ENCODE measurements at regions not wholly inside any gene's neighbourhood (a gene's known extent, or its start where the extent isn't known, plus 50 kb on each side); places are given as distances from the start of the nearest gene placed in this dataset.
A peak's percentile ranks its signal among the peaks of the same experiment; 100 is the strongest.

DNA sequence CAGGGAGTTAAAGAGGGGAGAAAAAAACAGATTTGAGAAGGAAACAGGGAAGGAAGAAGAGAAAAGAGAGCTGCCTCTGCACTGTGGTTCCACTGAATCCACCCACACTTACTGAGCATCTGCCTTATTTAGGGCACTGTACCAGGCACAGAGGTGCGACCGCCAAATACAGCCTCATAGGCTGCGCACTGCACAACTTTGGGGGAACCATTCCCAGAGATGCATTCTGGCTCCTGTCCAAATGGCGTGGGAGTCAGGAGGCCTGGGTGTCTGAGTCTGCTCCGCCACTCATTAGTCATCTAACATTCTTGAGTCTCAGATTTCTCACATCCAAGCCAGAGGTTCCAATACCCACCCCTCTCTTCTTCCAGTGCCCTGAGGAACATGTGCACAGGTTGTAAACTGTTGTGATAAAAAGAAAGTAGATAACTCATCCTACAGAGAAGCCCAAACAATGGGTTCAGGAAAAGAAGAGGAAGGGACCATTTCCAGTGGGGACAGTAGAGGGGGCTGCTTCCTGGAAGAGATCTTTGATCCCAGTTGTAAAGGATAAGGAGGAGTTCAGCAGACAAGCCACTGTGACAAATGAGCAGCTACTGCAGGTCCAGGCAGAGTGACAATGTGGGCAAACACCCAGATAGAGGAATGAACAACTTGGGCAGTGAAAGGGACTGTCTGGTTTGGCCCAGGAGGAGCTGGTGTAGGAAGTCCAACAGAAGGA lies 254.6 kb downstream of the UACA start:
- no peak overlapping the region for H3K4me3 ChIP-seq (ENCODE audit: low read depth, low read length)
- no peak for DNase-seq (ENCODE audit: low read depth)
- TF ChIP-seq, protein P1, sequence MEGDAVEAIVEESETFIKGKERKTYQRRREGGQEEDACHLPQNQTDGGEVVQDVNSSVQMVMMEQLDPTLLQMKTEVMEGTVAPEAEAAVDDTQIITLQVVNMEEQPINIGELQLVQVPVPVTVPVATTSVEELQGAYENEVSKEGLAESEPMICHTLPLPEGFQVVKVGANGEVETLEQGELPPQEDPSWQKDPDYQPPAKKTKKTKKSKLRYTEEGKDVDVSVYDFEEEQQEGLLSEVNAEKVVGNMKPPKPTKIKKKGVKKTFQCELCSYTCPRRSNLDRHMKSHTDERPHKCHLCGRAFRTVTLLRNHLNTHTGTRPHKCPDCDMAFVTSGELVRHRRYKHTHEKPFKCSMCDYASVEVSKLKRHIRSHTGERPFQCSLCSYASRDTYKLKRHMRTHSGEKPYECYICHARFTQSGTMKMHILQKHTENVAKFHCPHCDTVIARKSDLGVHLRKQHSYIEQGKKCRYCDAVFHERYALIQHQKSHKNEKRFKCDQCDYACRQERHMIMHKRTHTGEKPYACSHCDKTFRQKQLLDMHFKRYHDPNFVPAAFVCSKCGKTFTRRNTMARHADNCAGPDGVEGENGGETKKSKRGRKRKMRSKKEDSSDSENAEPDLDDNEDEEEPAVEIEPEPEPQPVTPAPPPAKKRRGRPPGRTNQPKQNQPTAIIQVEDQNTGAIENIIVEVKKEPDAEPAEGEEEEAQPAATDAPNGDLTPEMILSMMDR (IDR thresholded peaks at IDR 0.05; ENCODE audit: control insufficient read depth, extremely low read depth, insufficient read depth) = no peak

DNA sequence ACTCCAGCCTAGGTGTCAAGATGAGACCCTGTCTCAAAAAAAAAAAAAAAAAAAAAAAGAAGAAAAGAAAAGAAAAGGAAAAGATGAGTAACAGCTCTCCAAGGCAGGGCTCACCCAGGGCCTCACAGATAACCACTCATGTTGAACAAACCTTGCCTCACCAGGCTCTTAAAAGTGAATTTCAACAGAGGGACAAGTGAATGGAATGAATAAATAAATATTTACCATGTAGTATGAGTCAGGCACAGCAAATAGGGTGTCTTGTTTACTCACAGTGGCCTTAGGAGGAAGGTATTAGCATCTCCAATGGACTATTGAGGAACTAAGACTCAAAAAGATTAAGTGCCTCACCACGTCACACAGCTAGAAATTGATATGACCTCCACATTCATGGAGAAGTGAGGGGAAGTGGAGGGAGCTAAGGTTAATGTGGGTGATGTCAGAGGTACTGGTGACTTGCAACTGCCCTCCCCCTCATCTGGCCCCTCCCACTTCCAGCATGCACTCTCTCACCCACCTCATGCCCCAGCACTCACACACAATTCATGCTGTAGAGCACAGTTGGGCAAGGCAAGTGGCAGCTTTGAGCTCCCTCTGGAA lies 255.5 kb downstream of the UACA start:
- TF ChIP-seq, protein P1 (IDR thresholded peaks at IDR 0.05; ENCODE audit: control insufficient read depth, extremely low read depth, insufficient read depth) = no peak
- no peak overlapping the region for H3K4me3 ChIP-seq (ENCODE audit: low read depth, low read length)
- DNase-seq (ENCODE audit: low read depth) = peak; percentile 91

DNA sequence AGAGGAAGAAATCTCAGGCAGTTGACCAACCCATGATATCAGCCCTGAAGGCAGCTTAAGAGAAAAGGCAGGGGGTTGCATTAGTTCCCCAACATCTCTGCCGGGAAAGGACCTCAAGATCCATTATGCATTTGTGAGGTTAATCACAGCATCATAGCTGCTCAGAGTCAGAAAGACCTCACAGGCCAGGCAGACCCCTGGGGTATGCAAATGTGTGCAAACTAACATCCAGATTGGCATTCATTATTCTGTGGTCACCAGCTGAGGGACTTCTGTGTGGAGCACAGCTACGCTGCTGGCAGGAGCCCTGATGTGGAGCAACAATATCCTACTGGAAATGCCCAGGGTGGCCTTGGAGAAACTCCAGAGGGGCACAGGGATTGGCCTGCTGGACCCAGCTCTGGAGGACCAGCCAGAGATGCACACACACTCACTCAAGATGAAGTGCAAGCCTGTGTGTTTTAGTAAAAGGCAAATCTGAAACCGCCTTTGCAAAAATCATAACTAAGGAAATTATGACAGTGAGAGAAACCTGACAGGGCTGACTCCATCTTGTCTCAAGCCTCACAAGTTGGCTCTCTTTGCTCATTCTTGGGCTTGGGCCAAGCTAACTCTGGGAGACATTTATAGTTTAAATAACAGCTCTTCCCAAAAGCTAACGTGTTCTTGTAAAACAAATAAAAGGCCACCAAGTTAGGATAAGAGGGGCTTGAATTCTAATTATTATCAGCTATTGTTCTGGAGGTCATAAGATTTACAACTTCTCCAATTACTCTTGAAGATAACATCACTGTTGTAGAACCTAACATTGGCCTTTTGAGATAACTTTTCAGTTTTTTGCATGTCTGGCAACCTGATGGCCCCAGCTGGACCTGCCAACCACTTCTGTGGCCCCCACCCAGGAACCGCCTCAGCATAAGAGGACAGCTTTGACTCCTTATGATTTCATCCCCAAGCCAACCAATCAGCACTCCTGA lies 257.1 kb downstream of the UACA start:
- DNase-seq (ENCODE audit: low read depth) = no peak
- H3K4me3 ChIP-seq (ENCODE audit: low read depth, low read length) = no peak overlapping the region
- TF ChIP-seq, protein P1 (IDR thresholded peaks at IDR 0.05; ENCODE audit: control insufficient read depth, extremely low read depth, insufficient read depth) = no peak

DNA sequence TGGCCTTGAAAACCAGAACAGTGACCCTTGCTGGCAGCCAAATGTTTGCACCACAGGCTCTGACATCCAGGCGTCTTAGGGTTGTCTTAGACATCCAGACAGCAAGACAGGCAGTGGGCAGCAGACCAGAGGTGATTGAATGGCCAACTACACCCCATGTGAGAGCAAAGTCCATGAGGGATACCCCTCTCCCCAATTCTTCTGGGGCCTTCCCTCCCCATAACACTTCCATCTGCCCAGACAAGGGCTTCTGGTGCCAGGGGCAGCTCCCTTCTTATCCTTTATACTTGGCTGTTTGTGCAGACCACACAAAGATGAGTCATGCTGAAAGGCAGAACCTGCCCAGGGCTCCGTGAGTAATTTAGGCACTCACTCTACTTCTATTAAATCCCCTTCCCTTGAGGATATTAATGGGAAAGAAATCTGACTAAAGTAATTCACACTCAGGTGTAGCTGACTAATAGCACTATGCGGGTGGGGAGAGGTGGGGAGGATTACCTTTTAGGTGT lies 257.9 kb downstream of the UACA start:
- peak; percentile 27 for DNase-seq (ENCODE audit: low read depth)
- TF ChIP-seq, protein P1 (IDR thresholded peaks at IDR 0.05; ENCODE audit: control insufficient read depth, extremely low read depth, insufficient read depth) = no peak
- no peak overlapping the region for H3K4me3 ChIP-seq (ENCODE audit: low read depth, low read length)

- no peak overlapping the region for H3K4me3 ChIP-seq (ENCODE audit: low read depth, low read length)
- TF ChIP-seq, protein P1 (IDR thresholded peaks at IDR 0.05; ENCODE audit: control insufficient read depth, extremely low read depth, insufficient read depth) = no peak
- DNase-seq (ENCODE audit: low read depth) = no peak
These were observed 258.4 kb downstream of the UACA start for GRCh38 chr15:70504988-70505387.

DNA sequence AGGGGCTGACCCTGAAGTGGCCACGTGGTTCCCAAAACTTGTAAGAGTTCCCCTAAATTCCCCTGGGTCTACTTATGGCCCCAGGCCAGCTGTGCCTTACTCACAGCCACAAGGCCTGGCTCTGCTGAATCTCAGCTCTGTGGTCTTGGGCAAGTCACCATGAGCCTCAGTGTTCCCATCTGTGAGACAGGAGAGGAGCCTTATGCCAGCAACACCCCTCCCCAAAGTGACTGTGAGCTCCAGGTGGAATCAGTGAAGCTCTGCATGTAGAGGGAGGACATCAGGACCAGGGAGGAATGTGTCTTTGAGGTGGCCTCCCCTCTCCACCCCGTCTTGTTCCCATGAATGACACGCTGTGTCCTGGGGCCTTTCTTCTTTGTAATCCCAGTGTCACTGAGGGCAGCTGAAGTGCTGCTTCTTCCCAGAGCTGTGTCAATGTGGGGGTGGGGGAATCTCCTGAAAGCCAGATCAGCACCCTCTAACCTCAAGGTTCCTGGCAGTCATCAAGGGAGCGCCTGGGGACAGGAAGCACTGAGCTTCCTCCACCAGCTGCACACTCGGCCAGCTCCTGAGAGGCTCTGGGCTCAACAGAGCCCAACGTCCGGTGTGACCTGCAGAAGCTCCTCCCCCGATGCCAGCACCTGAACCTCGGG lies 258.9 kb downstream of the UACA start:
- TF ChIP-seq, protein P1 (IDR thresholded peaks at IDR 0.05; ENCODE audit: control insufficient read depth, extremely low read depth, insufficient read depth) = no peak
- no peak for DNase-seq (ENCODE audit: low read depth)
- H3K4me3 ChIP-seq (ENCODE audit: low read depth, low read length) = no peak overlapping the region
